Testis (tissue), 2 donors: ENCODE measurements at regions not wholly inside any gene's neighbourhood (a gene's known extent, or its start where the extent isn't known, plus 50 kb on each side); places are given as distances from the start of the nearest gene placed in this dataset.

ENCODE experiments used
- CTCF ChIP-seq, 3 experiments: fragments of 450-650 bp in 2 of 3; fragments of 200-600 bp in 1 of 3; sonication (generic) in 1 of 3; IDR thresholded peaks; one replicate each; pipeline ENCODE4 v1.5.1; 2016 to 2019; ENCODE audit warnings: antibody characterized with exemption in 3 of 3, mild to moderate bottlenecking in 2 of 3, moderate library complexity in 1 of 3
- POLR2A ChIP-seq: fragments of 450-650 bp; IDR thresholded peaks from one replicate; pipeline ENCODE4 v1.6.1; 2017; ENCODE audit warnings: antibody characterized with exemption, mild to moderate bottlenecking, moderate library complexity

GRCh38 chr10:25076506-25077177 is 60.2 kb downstream of the THNSL1 start:
- TF ChIP-seq CTCF (IDR thresholded peaks at IDR 0.05) (no peak), POLR2A (no peak)
